ENCODE measurements at regions not wholly inside any gene's neighbourhood (a gene's known extent, or its start where the extent isn't known, plus 50 kb on each side); places are given as distances from the start of the nearest gene placed in this dataset.

DNA sequence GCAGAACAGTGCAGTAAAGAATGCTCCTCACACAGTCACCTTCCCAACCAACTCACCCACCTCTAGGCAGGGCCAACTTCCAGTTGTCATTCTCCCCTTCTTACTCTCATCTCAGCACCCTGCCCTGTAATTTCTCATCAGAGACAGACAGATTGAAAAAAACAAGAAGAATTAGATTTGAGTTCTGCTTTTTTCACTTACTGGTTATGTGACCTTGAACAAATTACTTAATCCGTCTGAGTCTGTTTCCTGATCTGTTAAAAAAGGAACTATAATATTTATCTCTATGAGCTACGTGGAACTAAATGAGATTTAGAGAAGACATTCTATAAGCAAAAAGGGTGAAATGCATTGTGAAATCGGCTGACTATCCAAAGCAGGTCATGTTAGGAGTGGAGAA is 330.3 kb downstream of the ZNF326 start:
- TF ChIP-seq EZH2 (IDR thresholded peaks at IDR 0.05), result no peak
- TF ChIP-seq POLR2AphosphoS5 (IDR thresholded peaks at IDR 0.05; ENCODE audit: borderline replicate concordance, low read depth, low read length), result no peak
